GM10266 (cell line): ENCODE measurements at regions not wholly inside any gene's neighbourhood (a gene's known extent, or its start where the extent isn't known, plus 50 kb on each side); places are given as distances from the start of the nearest gene placed in this dataset.

Experiments
- DNase-seq: peaks from one replicate; pipeline ENCODE4 v3.0.0; 2012; ENCODE audit errors: extremely low spot score
- TF ChIP-seq, protein P1 (sequence below): IDR thresholded peaks from 2 replicates; pipeline ENCODE4 v1.5.1; 2012; ENCODE audit warnings: mild to moderate bottlenecking, low read depth; ENCODE audit not compliant: control insufficient read depth, insufficient read depth; ENCODE audit errors: missing control alignments

DNA sequence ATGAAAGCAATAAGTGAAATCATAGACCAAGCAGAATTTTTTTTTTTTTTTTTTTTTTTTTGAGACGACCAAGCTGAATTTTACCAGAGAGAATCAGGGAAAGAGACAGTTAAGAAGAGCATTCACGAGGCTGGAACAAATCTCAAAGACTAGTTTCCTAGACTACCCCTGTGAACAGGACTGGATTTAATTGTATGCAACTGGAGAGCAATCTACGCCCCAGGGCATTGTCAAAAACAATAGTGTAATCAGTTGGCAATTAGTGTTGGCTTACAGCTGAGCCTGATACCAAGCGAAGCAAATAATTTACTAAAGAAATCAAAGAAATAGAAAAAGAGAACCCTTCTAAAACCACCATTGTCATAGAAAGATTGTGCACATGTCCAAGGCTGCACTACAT is 232.9 kb upstream of the CPNE8 start:
- TF ChIP-seq, protein P1, sequence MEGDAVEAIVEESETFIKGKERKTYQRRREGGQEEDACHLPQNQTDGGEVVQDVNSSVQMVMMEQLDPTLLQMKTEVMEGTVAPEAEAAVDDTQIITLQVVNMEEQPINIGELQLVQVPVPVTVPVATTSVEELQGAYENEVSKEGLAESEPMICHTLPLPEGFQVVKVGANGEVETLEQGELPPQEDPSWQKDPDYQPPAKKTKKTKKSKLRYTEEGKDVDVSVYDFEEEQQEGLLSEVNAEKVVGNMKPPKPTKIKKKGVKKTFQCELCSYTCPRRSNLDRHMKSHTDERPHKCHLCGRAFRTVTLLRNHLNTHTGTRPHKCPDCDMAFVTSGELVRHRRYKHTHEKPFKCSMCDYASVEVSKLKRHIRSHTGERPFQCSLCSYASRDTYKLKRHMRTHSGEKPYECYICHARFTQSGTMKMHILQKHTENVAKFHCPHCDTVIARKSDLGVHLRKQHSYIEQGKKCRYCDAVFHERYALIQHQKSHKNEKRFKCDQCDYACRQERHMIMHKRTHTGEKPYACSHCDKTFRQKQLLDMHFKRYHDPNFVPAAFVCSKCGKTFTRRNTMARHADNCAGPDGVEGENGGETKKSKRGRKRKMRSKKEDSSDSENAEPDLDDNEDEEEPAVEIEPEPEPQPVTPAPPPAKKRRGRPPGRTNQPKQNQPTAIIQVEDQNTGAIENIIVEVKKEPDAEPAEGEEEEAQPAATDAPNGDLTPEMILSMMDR: no peak
- DNase-seq: no peak

DNA sequence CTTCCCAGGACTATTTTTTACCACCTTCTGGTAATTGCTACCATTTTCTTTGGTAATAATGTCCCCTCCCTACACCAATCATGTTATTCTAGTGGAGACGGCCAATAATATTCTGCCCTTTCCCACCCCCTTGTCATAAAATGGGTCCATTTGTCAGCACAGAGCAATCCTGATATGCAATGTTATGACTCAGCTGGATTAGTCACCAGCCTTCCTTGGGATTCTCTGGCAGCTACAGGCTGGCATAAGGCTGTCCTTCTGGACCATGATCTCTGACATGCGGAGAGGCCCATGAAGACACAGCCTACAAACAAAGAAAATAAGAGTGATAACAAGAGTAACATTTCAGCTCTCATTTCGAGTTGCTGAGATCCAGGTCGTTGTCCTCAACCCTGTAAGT is 222.0 kb upstream of the CPNE8 start:
- TF ChIP-seq, protein P1: no peak
- no peak for DNase-seq

DNA sequence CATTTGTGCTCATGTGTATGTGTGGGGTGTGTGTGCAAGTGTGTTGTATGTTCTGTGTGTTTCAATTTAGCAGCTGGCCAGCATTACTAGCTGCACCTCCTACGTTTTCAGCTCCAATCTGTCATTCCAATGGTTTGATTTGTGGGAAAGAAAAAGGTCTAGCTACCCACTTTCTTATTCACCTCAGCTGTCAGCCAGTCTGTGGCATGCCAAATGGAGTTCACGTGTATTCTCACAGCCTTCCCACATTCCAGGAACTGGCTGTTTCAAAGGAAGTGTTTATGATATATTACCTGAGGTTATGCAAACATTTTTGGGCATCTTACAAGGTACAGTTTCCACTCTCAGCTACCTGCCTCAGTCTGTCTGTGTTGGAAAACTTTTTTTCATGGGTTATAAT is 220.2 kb upstream of the CPNE8 start:
- TF ChIP-seq, protein P1: no peak
- no peak for DNase-seq

DNA sequence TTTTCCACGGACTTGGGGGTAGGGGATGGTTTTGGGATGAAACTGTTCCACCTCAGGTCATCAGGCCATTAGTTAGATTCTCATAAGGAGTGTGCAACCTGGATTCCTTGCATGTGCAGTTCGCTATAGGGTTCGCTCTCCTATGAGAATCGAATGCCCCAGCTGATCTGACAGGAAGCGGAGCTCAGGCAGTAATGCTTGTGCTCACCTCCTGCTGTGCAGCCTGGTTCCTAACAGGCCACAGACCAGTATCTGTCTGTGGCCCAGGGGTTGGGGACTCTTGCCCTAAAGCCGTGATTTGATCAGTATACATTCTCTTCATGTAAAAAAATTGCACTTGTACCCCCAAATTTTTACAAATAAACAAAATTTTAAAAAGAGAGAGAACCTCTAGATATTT is 219.4 kb upstream of the CPNE8 start:
- DNase-seq: no peak
- TF ChIP-seq, protein P1: no peak

DNA sequence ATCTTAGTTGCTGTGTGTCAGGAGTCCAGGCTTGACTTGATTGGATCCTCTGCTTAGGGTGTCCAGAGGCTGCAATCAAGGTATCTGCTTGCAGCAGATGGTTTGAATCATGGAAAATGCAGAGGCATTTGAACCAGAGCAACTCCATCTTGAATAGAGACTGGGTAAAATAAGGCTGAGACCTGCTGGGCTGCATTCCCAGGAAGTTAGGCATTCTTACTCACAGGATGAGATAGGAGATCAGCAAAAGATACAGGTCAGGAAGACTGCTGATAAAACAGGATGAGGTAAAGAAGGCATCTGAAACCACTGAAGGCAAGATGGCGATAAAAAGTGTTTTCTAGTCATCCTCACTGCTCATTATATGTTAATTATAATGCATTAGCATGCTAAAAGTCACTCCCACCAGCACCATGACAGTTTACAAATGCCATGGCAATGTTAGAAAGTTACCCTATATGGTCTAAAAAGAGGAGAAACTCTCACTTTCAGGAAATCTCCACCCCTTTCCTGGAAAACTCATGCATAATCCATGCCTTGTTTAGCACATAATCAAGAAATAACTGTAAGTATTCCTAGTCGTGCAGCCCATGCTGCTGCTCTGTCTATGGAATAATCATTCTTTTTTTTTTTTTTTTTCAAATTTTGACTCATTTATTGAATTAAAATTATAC is 218.3 kb upstream of the CPNE8 start:
- TF ChIP-seq, protein P1: no peak
- DNase-seq: no peak

DNA sequence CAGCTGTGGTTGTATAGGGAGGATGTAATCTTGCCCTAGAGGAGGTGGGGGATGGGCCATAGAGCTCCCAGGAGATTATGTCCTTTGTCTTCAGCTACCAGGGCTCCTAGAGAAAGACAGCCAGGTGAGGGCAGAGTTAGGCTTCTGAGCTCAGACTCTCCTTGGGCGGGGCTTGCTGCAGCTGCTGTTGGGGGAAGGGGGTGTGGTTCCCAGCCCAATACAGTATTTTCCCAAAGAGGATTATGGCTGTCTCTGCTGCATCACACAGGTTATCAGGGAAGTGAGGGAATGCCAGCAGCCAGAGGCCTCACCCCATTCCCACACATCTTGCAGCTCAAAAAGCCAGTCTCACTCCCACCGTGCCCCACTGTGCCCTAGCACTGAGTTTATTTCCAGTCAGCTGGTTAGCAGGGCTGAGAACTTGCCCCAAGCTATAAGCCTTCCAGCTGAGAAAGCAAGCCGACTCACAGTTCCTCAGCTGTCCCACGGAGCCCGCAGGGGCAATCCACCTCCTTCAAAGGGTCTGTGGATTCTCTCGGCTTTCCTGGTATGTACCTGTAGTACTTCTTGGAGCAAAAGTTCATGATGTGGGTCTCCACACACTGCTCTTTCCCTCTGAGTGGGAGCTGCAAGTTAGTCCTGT is 217.3 kb upstream of the CPNE8 start:
- TF ChIP-seq, protein P1: no peak
- no peak for DNase-seq

DNA sequence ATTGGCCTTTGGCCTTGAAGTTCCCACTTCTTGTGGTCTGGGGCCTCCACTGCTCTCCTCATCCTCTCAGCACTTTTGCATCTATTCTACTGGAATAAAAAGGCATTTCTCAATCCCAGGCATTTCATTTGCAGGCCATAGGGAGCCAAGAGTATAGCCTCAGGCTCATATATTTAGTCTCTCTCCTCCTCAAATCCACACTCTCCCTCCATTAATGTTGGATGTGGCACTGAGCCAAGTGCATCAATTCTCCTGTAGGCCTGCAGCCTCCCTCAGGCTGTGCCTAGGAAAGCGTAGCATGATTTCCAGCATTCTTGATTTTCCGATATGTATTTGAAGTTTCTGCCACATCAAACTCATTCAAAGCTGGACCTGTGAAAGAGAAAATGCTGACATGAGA is 211.5 kb upstream of the CPNE8 start:
- DNase-seq: no peak
- TF ChIP-seq, protein P1: no peak
